ENCODE measurements at regions not wholly inside any gene's neighbourhood (a gene's known extent, or its start where the extent isn't known, plus 50 kb on each side); places are given as distances from the start of the nearest gene placed in this dataset.

DNA sequence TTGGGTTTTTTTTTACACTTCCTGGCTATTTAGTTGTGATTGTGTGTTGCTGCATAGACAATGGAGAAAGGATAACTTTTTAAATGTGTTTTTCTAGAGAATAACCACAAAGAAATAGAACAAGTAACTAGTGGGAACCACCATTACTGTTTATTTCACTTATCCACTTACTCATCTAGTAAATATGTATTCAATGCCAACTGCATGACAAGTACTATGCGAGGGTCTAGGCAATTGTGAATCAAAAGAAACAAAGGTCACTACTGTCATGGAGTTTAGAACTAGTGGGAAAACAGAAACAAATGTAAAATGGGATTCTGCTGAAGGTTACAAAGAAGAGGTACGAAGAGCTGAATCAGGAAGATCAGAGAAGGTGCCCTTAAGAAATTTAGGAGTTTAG, 600.9 kb upstream of the ROBO2 start:
- TF ChIP-seq CTCF (IDR thresholded peaks at IDR 0.05) (no peak), POLR2A (IDR thresholded peaks at IDR 0.05; ENCODE audit: low read depth) (no peak), EP300 (IDR thresholded peaks at IDR 0.05) (no peak)

All from esophagus muscularis mucosa (tissue), 4 donors.